VCaP (cell line): ENCODE measurements at regions not wholly inside any gene's neighbourhood (a gene's known extent, or its start where the extent isn't known, plus 50 kb on each side); places are given as distances from the start of the nearest gene placed in this dataset.
A peak's percentile ranks its signal among the peaks of the same experiment; 100 is the strongest.

ENCODE experiments used
- H3K27ac ChIP-seq: fragments of 450-650 bp; 2 replicates; pipeline ENCODE4 v1.5.1; 2017
- CTCF ChIP-seq: fragments of 450-650 bp; conservative IDR thresholded peaks from 2 replicates; pipeline ENCODE4 v1.5.1; 2017; ENCODE audit warnings: mild to moderate bottlenecking, moderate library complexity

GRCh38 chr12:107394693-107395092, 290.9 kb upstream of the PWP1 start:
- no peak for TF ChIP-seq CTCF
- no peak overlapping the region for H3K27ac ChIP-seq

GRCh38 chr12:107395817-107396216, 289.8 kb upstream of the PWP1 start:
- no peak for TF ChIP-seq CTCF

GRCh38 chr12:107396991-107397390, 288.6 kb upstream of the PWP1 start:
- H3K27ac ChIP-seq: no peak overlapping the region
- TF ChIP-seq CTCF: no peak

More at GRCh38 chr12:107395817-107396216, 289.8 kb upstream of the PWP1 start:
- H3K27ac ChIP-seq: no peak overlapping the region

- TF ChIP-seq CTCF: no peak
- no peak overlapping the region for H3K27ac ChIP-seq
Measured at GRCh38 chr12:107397890-107398500, 287.6 kb upstream of the PWP1 start.

GRCh38 chr12:107399046-107399445, 286.6 kb upstream of the PWP1 start:
- H3K27ac ChIP-seq: no peak overlapping the region
- TF ChIP-seq CTCF: no peak

GRCh38 chr12:107400686-107401447, 284.7 kb upstream of the PWP1 start:
- TF ChIP-seq CTCF: no peak
- H3K27ac ChIP-seq: no peak overlapping the region

- peak; percentile 89 for TF ChIP-seq CTCF
- H3K27ac ChIP-seq: no peak overlapping the region
Measured at GRCh38 chr12:107402041-107403022, 283.3 kb upstream of the PWP1 start.
